MG63 (cell line): ENCODE measurements at regions not wholly inside any gene's neighbourhood (a gene's known extent, or its start where the extent isn't known, plus 50 kb on each side); places are given as distances from the start of the nearest gene placed in this dataset.
A peak's percentile ranks its signal among the peaks of the same experiment; 100 is the strongest.

Experiments used
- DNase-seq: peaks from one replicate; pipeline ENCODE4 v3.0.0-alpha.2; 2020
- H3K27me3 ChIP-seq: fragments of 250-450 bp; sonication (Bioruptor Pico); 2 replicates; pipeline ENCODE4 v1.5.1; 2020; ENCODE audit warnings: mild to moderate bottlenecking, moderate library complexity
- H3K36me3 ChIP-seq: fragments of 250-450 bp; sonication (Bioruptor Pico); 2 replicates; pipeline ENCODE4 v1.5.1; 2020; ENCODE audit warnings: mild to moderate bottlenecking, moderate library complexity
- H3K4me3 ChIP-seq: fragments of 250-450 bp; sonication (Bioruptor Pico); 2 replicates; pipeline ENCODE4 v1.5.1; 2020; ENCODE audit warnings: mild to moderate bottlenecking, moderate library complexity
- H3K9me3 ChIP-seq: fragments of 250-450 bp; sonication (Bioruptor Pico); 2 replicates; pipeline ENCODE4 v1.5.1; 2020; ENCODE audit warnings: mild to moderate bottlenecking, moderate library complexity

DNA sequence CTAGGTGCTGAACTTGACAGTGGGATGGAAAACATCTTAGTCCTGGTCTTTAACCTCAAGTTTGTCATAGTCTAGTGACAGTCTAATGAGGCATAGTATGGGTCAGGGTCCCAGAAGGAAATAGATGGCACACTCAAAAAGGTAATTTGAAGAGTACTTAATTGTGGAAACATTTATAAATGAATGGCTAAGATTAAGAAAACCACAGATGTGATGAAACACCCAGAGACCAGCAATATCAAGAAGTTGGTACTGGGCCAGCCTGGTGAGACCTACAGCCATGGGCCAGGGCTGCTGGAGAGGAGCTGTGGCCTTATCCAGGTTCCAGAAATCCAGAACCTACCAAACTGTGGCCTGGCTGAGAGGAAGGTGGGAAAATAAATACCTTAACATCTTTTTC lies 93.5 kb upstream of the ATG10 start:
- Histone ChIP-seq H3K36me3 (no peaks in the 10 kb centered on the region), H3K27me3 (peaks cover 2% of the 10 kb centered on the region; the same call in 1 of the 2 replicates), H3K9me3 (no peaks in the 10 kb centered on the region), H3K4me3 (no peak overlapping the region)
- no peak for DNase-seq

GRCh38 chr5:81866994-81867393 lies 104.8 kb upstream of the ATG10 start:
- H3K4me3 ChIP-seq = no peak overlapping the region
- peaks cover 7% of the 10 kb centered on the region; the same call in 1 of the 2 replicates for H3K27me3 ChIP-seq
- H3K36me3 ChIP-seq = no peaks in the 10 kb centered on the region
- no peaks in the 10 kb centered on the region for H3K9me3 ChIP-seq
- DNase-seq = no peak

DNA sequence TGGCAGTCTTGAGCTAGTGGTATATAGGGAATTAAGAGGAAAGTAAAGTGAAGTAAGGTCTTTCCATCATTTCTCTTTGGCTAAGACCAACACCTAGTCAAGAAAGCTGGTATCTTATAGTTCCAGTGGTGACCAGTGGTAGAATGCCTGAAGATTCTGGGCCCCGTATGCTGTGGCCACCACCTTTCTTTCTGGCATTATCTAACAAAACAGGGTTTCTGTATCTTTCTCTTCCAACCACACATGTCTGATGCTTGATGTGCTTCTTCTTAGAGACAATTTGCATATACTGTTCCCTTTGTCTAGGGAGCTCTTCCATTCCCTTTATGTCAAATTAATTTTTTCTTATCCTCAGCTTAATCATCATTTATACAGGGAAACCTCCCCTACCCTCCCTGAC lies 109.9 kb upstream of the SSBP2 start:
- Histone ChIP-seq H3K9me3 (no peaks in the 10 kb centered on the region), H3K4me3 (no peak overlapping the region), H3K27me3 (no peaks in the 10 kb centered on the region), H3K36me3 (no peaks in the 10 kb centered on the region)
- no peak for DNase-seq

- Histone ChIP-seq H3K4me3 (no peak overlapping the region), H3K36me3 (no peaks in the 10 kb centered on the region), H3K9me3 (no peaks in the 10 kb centered on the region), H3K27me3 (no peaks in the 10 kb centered on the region)
- DNase-seq = no peak
These were observed 108.7 kb upstream of the SSBP2 start for GRCh38 chr5:81859624-81860023.

GRCh38 chr5:81856948-81857928 lies 106.3 kb upstream of the SSBP2 start:
- H3K4me3 ChIP-seq = no peak overlapping the region
- no peaks in the 10 kb centered on the region for H3K27me3 ChIP-seq
- no peaks in the 10 kb centered on the region for H3K36me3 ChIP-seq
- DNase-seq = peak; percentile 74
- no peaks in the 10 kb centered on the region for H3K9me3 ChIP-seq

DNA sequence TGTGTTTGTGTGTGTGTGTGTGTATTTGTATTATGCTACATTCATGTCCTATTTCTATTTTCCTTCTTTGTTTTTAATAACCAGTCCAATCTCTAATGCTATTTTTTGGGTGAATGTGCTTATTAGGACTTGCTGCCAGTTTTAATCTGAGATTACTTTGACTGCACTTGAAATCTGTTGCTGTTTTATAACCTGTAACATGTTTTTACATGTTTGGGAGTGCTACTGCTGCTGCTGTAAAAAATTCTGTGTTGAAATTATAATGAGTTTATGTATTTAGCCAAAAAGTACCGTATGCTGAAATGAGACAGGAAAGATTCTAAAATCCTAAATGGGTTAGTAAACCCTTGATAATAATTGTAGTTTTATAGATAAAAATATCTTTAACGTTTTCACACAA lies 104.7 kb upstream of the SSBP2 start:
- H3K9me3 ChIP-seq = no peaks in the 10 kb centered on the region
- H3K27me3 ChIP-seq = no peaks in the 10 kb centered on the region
- H3K36me3 ChIP-seq = no peaks in the 10 kb centered on the region
- no peak for DNase-seq
- H3K4me3 ChIP-seq = no peak overlapping the region

GRCh38 chr5:81854915-81855314 lies 104.0 kb upstream of the SSBP2 start:
- Histone ChIP-seq H3K27me3 (no peaks in the 10 kb centered on the region), H3K36me3 (no peaks in the 10 kb centered on the region), H3K4me3 (no peak overlapping the region), H3K9me3 (no peaks in the 10 kb centered on the region)
- DNase-seq = no peak

GRCh38 chr5:81854485-81854884 lies 103.6 kb upstream of the SSBP2 start:
- DNase-seq = no peak

DNA sequence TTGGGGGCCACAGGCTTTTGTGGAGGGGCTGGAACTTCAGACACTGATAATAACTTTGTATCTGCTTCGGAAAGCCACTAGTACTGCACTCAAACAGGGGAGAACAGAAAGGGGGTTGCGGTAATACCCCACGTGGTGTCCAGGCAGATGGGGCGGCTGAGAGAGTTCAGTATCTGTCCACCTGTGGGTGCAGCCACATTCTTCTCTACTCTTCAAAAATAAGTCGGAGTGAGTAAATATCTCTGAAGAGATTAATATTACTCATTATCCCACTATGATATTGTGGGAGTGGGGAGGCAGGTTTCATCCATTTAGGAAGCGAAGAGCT lies 102.1 kb upstream of the SSBP2 start:
- Histone ChIP-seq H3K9me3 (no peaks in the 10 kb centered on the region), H3K27me3 (no peaks in the 10 kb centered on the region), H3K4me3 (no peak overlapping the region), H3K36me3 (no peaks in the 10 kb centered on the region)
- DNase-seq = no peak

More at GRCh38 chr5:81854485-81854884, 103.6 kb upstream of the SSBP2 start:
- no peaks in the 10 kb centered on the region for H3K36me3 ChIP-seq
- no peaks in the 10 kb centered on the region for H3K27me3 ChIP-seq
- no peaks in the 10 kb centered on the region for H3K9me3 ChIP-seq
- no peak overlapping the region for H3K4me3 ChIP-seq

GRCh38 chr5:81852291-81853029 lies 101.6 kb upstream of the SSBP2 start:
- no peaks in the 10 kb centered on the region for H3K9me3 ChIP-seq
- DNase-seq = no peak
- H3K27me3 ChIP-seq = no peaks in the 10 kb centered on the region
- no peak overlapping the region for H3K4me3 ChIP-seq
- H3K36me3 ChIP-seq = no peaks in the 10 kb centered on the region

DNA sequence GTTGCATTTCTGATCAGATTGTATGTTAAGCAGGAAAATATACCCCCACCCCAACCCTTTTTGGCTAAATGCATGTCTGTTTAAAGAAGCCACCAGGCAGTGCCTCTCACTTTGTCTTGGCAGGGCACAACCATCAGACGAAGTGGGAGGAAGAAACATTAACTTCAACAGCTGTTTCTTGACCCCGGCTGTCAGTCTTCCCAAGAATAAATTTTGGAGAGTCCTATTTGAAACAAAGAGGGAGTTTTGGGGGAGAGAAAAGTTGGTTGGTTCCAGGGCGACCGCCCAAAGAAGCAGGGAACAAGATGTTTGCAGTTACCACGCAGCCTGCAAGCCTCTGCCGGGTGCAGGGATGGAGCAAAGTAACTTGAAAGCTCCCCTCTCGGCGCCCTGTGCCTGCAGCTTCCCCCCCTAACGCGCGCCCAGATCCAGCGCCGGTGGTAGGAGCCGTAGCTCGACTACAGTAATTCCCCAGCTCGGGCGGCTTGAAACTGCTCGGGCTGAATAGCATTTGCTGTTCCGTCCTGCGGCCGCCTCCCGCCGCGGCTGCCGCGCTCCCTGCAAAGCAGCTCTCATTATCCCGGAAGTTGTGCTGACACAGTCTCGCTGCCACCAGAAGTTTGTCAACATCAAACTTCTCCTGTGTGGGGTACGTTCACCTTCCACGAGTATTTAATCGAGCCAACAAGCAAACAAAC lies 100.7 kb upstream of the SSBP2 start:
- Histone ChIP-seq H3K36me3 (no peaks in the 10 kb centered on the region), H3K9me3 (no peaks in the 10 kb centered on the region), H3K27me3 (no peaks in the 10 kb centered on the region), H3K4me3 (peak overlapping the region; percentile 38)
- DNase-seq = peak; percentile 95

- H3K9me3 ChIP-seq = no peaks in the 10 kb centered on the region
- H3K36me3 ChIP-seq = no peaks in the 10 kb centered on the region
- no peak overlapping the region for H3K4me3 ChIP-seq
- no peaks in the 10 kb centered on the region for H3K27me3 ChIP-seq
- no peak for DNase-seq
These were observed 99.8 kb upstream of the SSBP2 start for GRCh38 chr5:81850501-81851357.

GRCh38 chr5:81849770-81850367 lies 99.0 kb upstream of the SSBP2 start:
- H3K9me3 ChIP-seq = no peaks in the 10 kb centered on the region
- no peak overlapping the region for H3K4me3 ChIP-seq
- no peak for DNase-seq
- no peaks in the 10 kb centered on the region for H3K36me3 ChIP-seq
- H3K27me3 ChIP-seq = no peaks in the 10 kb centered on the region

GRCh38 chr5:81848362-81848880 lies 97.5 kb upstream of the SSBP2 start:
- DNase-seq = no peak
- no peak overlapping the region for H3K4me3 ChIP-seq
- no peaks in the 10 kb centered on the region for H3K9me3 ChIP-seq
- no peaks in the 10 kb centered on the region for H3K36me3 ChIP-seq
- H3K27me3 ChIP-seq = no peaks in the 10 kb centered on the region

- Histone ChIP-seq H3K27me3 (no peaks in the 10 kb centered on the region), H3K9me3 (no peaks in the 10 kb centered on the region), H3K4me3 (no peak overlapping the region), H3K36me3 (no peaks in the 10 kb centered on the region)
- DNase-seq = no peak
These were observed 95.4 kb upstream of the SSBP2 start for GRCh38 chr5:81846301-81846700.

DNA sequence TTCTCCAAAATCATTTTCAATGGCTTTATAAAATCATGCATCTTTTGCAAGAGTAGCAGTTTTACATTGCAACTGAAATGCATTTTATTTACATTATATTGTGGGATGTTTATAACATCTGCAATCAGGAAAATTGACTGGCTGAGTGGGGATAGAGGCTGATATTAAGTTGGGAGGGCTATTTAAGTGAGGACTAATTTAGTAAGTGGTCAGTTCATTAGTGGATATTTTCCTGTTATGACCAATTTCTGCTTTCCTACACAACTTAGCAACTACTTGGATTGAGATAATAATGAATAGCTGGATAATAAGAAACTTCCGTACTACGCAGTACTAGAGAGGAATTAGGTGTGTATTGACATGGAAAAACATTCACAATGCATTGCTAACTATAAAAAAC lies 92.9 kb upstream of the SSBP2 start:
- no peak overlapping the region for H3K4me3 ChIP-seq
- no peaks in the 10 kb centered on the region for H3K36me3 ChIP-seq
- H3K27me3 ChIP-seq = no peaks in the 10 kb centered on the region
- no peak for DNase-seq
- H3K9me3 ChIP-seq = no peaks in the 10 kb centered on the region
